ENCODE measurements at regions not wholly inside any gene's neighbourhood (a gene's known extent, or its start where the extent isn't known, plus 50 kb on each side); places are given as distances from the start of the nearest gene placed in this dataset.

DNA sequence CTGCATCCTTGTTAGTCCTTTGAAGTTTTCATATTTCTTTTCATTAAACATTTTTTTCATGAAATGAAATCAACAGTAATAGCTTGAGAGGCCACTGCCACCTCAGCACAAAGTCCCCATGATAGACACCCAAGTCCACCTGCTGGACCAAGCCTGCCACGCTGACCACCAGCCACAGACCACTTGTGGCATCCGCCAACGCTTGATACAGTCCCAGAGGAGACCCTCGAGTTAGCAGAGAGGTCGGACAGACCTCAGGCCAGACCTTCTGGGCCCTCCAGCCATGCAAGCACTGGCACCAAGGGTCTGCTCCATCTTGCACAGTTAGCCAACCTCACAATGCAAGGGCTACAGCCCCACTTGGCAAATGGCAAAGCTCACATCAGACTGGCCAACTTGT, 91.8 kb upstream of the RTL6 start:
- no peak for DNase-seq

- no peak for DNase-seq
Measured at GRCh38 chr22:44588348-44588747, 90.3 kb upstream of the RTL6 start.

DNA sequence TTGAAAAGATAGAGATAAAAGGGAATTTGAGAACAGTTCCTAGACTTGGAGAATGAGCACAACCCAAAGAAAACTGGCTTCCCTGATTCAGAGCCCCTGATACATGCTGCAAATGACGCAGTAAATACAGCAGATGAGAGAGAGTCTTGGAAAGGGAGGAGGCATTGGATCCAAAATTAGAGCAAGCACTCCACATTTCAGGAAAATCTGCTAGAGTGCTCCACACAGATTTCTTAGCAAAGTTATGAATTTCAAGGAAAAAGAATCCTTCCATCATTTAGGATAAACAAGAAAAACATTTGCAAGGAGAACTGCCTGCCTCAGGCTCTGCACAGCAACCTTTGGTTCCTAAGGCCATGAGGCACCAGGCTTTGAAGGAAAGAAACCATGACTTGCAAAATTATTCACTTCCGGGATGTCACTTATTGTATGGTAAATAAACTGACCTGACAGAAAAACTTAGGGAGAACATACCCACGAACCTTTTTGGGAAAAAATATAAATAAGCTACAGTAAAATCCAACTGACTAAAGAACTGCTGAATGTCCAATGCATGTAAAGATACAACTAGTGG, 89.8 kb upstream of the RTL6 start:
- no peak for DNase-seq

DNA sequence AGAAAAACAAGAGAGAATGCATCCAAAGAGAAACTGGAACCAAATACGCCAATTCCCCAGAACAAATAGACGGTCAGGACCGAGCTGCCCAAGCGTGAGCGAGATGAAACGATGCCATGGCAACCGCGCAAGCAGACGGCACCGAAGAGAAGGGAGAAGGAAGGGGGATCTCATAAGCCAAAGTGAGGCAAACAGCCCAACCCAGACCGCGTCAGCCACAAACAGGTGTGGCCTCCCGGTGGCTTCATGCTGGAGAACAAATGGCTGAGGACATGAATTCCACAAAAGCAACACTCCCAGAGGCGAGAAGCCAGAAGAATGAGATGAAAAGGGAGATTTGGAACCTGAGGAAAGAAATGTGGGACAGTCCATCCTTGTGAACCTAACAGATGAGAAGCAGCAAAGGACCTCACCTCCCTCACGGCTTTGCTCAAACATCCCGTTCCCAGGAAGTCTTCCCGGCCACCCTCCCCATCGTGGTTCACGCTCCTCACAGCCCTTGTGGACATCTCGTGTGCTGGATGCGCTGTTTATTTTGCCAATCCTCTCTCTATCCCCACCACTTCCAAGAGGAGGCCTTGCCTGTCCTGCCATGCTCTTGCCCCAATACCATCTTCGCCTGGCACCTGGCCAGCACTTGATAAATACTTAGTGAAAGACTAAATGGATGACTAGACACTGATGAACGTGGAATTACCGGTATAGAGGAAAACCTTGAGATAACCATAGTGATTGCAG, 89.1 kb upstream of the RTL6 start:
- no peak for DNase-seq

DNA sequence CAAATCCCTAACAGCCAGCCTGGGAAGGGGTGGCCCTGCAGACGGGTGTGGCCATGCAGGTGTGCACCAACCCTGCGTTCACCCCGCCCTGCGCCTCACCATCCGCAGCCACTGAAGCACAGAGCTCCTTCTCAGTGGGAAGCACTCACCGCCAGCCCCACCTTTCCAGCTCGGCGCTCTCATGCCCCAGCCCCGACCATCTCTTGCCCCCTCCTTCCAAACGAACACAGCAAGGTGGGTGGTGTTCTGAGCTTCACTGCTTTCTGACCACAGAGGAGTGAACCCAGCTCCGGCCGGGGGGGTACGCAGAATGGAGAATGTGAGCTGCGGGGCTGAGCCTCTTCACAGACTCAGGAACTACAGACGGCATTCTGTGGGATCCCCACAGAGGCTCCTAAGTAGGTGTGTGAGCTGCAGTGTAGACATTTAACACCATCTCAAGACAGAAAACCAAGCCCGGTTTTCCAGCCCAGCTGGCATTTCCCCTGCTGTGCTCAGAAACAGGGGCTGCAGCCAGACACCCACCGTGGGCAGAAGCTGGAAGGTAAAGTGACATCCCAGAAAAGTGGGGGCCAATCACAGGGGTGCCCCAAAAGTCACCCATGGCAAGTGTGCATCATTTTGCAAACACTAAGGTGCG, 88.4 kb upstream of the RTL6 start:
- DNase-seq: no peak

DNA sequence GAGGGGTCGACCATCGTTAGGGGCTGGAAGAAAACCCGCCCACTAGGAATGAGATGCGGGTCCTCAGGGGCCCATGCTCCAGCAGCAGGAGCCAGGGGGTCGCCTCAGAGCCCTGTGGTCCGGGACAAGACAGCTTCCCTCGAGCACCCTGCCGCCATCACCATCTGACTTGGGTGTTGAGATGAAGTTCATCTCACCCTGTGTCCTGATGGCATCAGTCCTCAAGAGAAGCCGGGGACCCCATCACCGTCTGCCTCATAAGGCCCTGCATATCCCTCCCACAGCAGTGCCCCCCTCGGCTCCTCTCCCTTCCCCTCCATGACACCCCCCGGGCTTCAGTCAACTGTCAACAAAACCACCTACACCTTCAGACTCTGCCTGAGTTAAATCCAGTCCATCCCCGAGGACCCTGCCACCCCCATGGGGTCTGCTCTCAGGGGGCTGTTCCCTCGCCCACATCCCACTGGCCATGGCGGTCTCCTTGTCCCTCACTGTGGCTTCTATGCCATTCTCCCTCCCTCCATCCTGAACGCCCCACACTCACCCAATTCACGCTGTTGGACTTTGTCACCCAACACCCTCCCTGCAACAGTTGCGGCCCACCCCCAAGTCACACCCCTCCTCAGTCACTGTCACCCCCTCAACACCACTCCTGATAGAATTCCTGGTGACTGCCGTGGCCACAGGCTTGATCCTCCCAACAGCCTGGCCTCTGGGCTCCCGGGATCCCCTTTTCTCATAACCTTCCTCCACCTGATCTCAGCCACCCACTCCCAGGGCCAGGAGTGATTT, 87.7 kb upstream of the RTL6 start:
- no peak for DNase-seq

- no peak for DNase-seq
Measured at GRCh38 chr22:44584256-44584902, 86.3 kb upstream of the RTL6 start.

- DNase-seq: no peak
Measured at GRCh38 chr22:44583854-44584253, 85.8 kb upstream of the RTL6 start.

- DNase-seq: no peak
Measured at GRCh38 chr22:44583061-44583760, 85.2 kb upstream of the RTL6 start.

- DNase-seq: no peak
Measured at GRCh38 chr22:44582016-44582415, 84.0 kb upstream of the RTL6 start.

GRCh38 chr22:44581096-44581435, 83.0 kb upstream of the RTL6 start:
- DNase-seq: no peak

GRCh38 chr22:44580176-44581095, 82.4 kb upstream of the RTL6 start:
- no peak for DNase-seq

GRCh38 chr22:44578516-44579230, 80.6 kb upstream of the RTL6 start:
- DNase-seq: no peak

GRCh38 chr22:44578110-44578457, 80.1 kb upstream of the RTL6 start:
- no peak for DNase-seq

DNA sequence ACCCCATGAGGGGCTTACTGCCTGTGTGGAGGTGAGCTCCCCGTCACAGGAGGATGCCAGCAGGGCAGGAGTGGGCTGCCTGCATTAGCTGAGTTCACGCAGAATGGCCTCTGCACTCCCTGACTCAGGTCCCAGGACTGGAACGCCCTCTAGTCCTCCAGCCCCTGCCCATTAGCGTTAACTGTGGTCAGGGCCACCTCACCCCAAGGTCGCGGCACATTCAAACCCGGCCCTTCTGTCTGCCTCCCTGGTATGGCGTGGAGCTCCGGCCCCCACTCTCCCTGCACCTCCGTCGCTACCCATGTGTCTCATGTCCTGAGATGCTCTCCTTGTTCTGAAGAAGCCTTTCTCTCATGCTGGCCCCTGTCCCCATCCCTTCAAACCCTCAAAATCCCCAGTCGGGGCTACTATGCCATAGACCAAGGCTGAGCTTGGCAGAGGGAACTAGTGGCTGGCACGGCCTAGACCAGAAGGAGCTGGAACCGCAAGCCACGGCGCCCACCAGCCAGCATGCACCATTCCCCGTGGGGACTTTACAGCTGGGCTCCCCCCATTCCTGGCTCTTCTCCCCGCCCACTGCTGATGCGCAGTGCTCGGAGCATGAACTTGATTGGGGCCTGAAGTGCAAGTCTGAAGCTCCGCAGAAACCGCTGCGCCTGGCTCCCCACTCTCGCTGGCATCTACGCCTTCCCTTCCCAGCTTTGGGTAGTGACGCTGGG, 79.5 kb upstream of the RTL6 start:
- no peak for DNase-seq

GRCh38 chr22:44576311-44577260, 78.6 kb upstream of the RTL6 start:
- DNase-seq: no peak

- no peak for DNase-seq
Measured at GRCh38 chr22:44575381-44576268, 77.6 kb upstream of the RTL6 start.
